ENCODE measurements at regions not wholly inside any gene's neighbourhood (a gene's known extent, or its start where the extent isn't known, plus 50 kb on each side); places are given as distances from the start of the nearest gene placed in this dataset.
"Not testable (repeated sequence)": the region's sequence is repeated elsewhere in the genome, so short reads cannot be mapped to it uniquely, and the experiment has no call there.

DNA sequence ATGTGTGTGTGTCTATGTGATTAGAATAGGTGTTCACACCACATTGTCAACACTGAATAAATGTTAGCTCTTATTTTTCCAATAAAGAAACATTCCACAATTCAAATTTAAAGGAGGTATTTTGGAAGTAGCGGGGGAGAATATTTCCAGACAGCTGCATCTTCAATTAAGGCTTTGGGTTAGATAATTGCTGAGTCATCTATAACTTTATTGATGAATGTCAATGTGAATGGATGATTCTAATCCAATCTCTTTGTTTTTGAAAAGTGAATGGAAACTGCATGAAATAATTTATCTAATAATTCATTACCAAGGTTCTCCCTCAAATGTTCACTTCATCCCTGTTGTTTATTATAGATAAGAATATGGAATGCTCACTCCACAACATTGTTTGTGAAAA is 625.2 kb downstream of the IRS1 start:
- TF ChIP-seq ZNF274 (IDR thresholded peaks at IDR 0.05; ENCODE audit: low read depth, low read length) = no peak
- no peak overlapping the region for H3K4me3 ChIP-seq (ENCODE audit: low read length)

DNA sequence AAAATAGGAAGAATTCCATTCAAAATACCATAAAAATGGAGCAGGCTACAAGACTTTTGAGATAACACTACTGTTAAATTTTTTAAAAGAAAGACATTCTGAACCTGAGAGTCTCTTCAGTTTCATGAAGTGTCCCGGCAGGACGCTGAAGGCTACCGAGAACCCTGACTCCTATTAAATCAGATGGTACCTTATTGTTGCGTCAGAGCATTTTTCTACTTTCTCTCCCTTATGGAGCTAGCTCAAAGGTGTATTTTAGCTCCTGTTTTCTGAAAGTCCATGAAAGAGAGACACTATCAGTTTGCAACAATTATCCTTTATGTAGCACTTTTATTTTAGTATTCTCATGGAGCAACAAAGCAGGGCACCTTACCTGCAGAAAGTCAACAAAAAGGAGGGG is 626.7 kb downstream of the IRS1 start:
- TF ChIP-seq ZNF274 (IDR thresholded peaks at IDR 0.05; ENCODE audit: low read depth, low read length) = no peak
- no peak overlapping the region for H3K4me3 ChIP-seq (ENCODE audit: low read length)

DNA sequence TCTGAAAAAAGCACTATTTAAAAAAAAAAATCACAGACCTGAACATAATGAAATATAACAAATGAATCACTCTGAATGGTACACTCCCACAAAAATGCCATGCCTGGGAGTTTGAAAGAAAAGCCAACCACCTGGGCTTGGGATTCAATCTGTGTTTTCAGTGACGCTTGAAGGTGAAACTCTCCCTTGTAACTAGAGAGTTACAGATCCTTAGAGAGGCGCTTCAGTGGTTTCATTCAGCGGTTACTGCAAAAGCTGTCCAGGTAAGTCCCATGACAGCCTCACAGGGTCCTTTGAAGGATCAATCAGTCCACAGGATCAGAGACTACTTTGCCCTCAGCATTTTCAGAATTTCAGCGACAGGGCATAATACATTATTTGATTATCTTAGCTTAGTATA is 627.3 kb downstream of the IRS1 start:
- no peak overlapping the region for H3K4me3 ChIP-seq (ENCODE audit: low read length)
- no peak for TF ChIP-seq ZNF274 (IDR thresholded peaks at IDR 0.05; ENCODE audit: low read depth, low read length)

DNA sequence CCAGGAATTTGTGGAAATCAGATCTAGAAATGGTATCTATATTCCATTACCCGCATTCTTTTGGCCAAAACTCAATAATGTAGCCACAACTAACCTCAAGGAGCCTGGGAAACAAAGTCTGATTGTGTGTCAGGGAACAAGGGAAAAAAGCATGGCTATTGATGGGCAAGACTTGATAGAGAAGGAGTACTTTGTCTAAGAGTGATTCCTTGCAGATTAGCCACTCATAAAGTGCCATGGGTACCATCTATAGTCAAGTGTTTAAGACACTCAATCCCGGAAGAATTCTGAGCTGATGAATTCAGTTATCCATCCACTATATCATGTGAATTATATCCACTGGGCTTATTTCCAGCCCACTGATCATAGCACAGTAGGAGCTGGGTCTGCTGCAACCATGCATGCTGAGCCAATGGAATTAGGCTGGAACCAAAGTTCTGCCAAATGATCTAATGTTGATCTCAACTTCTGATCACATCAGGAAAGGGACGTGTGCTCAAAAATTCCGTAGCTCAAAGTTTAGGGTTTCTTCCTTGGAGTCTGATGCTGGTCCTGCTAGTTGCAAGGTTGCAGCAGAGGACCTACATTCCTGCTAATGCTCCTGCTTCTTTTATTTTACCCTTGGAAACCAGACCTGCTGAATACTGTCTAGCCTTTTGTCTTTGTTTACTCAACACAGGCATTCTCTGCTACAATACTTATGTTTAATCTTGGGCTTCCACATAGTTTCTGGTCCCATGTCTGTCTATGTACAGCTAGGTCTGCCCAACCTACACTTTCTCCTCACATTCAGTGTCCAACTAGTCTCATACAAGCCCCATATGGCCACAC is 629.7 kb downstream of the IRS1 start:
- H3K4me3 ChIP-seq (ENCODE audit: low read length) = no peak overlapping the region
- no peak for TF ChIP-seq ZNF274 (IDR thresholded peaks at IDR 0.05; ENCODE audit: low read depth, low read length)

DNA sequence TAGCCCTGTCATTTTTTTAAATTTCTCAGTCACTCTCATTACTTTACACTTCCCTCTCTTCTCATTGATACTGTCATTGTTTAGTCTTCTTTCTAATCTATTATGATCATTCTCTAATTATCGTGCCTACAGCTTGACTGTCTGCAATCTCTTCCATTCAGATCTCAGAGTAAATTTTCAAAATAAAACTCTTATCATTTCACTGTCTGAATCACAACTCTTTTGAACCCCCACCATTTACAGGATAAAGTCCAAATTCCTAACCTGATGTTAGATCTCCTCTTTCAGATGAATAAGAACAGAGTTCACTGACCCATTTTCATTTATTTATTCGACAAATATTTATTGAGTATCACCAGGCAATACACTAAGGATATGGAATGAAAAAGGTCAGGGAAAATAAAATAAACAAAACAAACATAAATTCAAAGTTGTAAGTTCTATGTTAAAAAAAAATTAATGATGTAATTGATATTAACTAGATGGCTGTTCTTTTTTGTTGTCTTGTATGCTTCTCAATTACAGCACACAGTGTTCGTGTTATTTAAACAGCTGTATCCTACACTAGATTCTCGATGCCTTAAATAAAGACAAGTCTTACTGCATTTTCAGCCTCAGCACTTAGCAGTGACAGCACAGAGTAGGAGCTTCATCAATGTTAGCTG is 631.0 kb downstream of the IRS1 start:
- TF ChIP-seq ZNF274 (IDR thresholded peaks at IDR 0.05; ENCODE audit: low read depth, low read length) = no peak
- H3K4me3 ChIP-seq (ENCODE audit: low read length) = no peak overlapping the region

DNA sequence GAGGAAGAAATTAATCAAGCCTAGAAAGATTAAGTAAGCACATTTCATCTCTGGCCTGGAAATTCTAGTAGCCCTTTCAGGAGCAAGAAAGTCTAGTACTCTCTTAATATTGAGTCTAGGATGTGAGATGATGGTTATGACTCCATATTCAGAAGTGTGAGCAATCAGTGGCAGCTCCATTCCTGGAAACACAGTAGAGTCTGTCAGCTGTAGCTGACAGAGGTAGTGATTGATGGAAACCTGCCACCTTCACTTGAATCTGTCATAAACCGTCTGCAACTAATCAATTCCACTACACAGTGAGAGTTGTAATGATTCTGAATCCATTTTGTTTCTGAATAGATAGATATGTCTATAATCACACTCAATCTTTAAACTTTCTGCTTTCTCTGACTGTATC is 635.1 kb downstream of the IRS1 start:
- no peak overlapping the region for H3K4me3 ChIP-seq (ENCODE audit: low read length)
- no peak for TF ChIP-seq ZNF274 (IDR thresholded peaks at IDR 0.05; ENCODE audit: low read depth, low read length)

DNA sequence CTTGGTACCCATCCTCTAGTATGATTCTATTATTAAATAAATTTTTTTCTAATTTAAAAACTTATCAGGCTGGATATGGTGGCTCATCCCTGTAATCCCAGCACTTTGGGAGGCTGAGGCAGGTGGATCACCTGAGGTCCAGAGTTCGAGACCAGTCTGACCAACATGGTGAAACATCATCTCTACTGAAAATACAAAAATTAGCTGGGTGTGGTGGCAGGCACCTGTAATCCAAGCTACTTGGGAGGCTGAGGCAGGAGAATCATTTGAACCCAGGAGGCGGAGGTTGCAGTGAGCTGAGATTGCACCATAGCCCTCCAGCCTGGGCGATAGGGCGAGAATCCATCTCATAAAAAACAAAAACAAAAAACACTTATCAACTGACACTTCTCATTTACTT is 639.0 kb downstream of the IRS1 start:
- H3K4me3 ChIP-seq (ENCODE audit: low read length) = not testable (repeated sequence)

DNA sequence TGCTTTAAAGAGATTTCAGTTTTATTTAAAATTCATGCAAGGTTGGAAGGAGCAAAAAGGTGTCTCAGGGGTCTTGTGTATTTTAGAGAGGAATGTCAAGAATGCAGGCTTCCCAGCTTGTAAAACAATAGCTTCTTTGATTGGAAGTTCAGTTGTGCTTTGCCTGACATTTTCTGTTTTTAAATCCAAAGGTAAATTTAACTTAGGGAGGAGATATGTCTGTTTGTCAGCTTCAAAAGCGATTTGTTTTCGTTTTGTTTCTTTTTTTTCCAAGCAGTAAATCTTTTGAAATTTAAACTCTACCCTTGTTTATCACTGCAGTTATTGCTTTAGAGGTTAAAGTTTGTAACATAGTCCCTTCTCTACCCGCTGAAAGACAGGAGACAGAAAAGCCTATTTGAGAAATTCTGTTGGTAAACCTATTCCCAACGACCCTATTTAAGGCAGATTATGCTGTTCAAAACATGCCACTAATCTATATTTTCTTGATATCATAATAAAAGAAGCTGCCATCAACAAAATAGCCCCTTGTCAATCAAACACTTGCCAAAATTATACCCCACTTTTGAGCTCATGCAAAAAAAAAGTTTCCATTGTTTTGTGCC is 639.6 kb downstream of the IRS1 start:
- no peak overlapping the region for H3K4me3 ChIP-seq (ENCODE audit: low read length)
- no peak for TF ChIP-seq ZNF274 (IDR thresholded peaks at IDR 0.05; ENCODE audit: low read depth, low read length)

DNA sequence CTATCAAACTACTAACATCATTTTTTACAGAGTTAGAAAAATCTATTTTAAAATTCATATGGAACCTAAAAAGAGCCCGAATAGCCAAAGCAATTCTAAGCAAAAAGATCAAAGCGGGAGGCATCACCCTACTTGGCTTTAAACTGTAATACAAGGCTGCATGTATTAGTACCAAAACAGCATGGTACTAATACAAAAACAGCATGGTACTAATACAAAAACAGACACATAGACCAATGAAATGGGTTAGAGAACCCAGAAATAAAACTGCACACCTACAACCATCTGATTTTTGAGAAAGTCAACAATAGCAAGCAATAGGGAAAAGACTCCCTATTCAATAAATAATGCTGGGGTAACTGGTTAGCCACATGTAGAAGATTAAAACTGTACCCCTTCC is 640.7 kb downstream of the IRS1 start:
- H3K4me3 ChIP-seq (ENCODE audit: low read length) = no peak overlapping the region
- no peak for TF ChIP-seq ZNF274 (IDR thresholded peaks at IDR 0.05; ENCODE audit: low read depth, low read length)

DNA sequence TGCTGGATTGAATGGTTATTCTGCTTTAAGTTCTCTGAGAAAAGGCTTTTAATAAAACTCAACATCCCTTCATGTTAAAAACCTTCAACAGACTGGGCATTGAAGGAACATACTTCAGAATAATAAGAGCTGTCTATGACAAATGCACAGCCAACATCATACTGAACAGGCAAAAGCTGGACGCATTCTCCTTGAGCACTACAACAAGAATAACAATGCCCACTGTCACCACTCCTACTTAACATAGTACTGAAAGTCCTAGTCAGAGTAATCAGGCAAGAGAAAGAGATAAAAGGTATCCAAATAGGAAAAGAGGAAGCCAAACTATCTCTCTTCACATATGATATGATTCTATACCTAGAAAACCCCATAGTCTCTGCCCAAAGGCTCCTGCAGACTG is 641.4 kb downstream of the IRS1 start:
- H3K4me3 ChIP-seq (ENCODE audit: low read length) = no peak overlapping the region
- TF ChIP-seq ZNF274 (IDR thresholded peaks at IDR 0.05; ENCODE audit: low read depth, low read length) = no peak

DNA sequence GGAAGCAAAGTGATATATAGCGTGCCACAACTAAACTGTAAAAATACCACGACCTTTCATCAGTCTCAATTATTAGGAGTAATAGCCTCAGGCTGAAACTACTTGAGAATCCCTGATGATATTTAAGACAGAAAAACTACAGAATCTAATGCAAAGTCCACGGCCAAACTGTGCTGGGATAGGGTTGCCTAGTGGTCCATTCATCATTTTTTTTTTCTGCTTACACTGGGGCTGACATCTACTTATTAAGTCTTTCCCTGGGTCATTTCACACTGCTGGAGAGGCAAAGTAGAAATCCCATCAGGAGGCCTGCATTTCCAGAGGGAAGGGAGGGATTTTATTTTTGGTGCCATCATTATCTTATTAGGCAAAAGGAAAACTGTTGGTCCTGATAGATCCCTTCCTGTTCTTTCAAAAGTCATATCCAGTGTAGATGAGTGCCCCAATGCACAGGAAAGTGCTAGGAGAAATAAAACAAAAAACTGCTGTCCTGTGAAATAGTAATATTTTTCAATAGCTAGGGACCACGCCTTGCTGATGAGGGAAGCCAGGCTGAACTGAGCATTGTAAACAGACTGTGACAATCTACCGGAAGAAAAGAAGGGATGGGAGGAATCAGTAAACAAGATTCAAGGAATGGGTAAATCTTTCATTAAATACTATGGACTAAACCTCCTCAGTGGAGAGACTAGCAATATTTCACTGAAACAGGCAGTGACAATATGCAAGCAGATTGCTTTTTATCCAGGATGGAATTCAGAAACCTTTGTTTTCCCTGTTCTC is 644.3 kb downstream of the IRS1 start:
- H3K4me3 ChIP-seq (ENCODE audit: low read length) = no peak overlapping the region
- no peak for TF ChIP-seq ZNF274 (IDR thresholded peaks at IDR 0.05; ENCODE audit: low read depth, low read length)

DNA sequence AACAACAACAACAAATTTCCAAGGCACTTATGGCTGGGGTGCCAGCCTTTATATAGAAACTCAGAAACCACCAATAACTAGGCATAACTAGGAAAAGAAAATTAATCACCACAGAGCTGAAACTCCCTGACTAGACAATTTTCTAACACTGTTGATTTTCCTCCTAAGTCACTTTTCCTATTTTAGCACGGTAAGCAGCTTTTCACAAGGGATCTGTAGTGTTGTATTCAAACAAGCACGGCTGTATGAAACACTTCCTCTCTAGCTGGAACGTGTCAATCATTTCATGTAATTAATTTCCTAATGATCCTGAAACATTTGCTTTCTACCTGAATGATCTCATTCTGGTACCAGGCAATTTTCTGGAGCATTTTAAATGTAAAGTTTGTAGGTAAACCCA is 645.0 kb downstream of the IRS1 start:
- TF ChIP-seq ZNF274 (IDR thresholded peaks at IDR 0.05; ENCODE audit: low read depth, low read length) = no peak
- no peak overlapping the region for H3K4me3 ChIP-seq (ENCODE audit: low read length)

DNA sequence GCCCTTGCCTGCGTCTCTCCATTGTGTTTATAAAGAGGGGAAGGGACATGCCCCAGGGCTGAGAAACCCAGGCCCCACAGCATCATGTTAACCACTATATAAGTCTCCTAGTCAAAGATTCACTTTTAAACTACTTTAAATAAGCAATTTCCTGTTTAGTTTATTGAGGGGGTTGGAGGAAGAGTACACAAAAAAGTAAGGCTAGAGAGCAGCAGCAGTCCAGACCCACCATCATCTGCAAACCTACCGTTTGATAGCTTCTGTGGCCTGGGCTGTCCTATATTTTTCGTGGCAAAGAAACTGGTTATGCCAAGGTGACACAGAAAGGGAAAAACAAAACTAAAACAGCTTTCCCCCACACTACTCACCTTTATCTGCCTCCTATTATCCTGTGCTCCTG is 646.1 kb downstream of the IRS1 start:
- no peak for TF ChIP-seq ZNF274 (IDR thresholded peaks at IDR 0.05; ENCODE audit: low read depth, low read length)
- H3K4me3 ChIP-seq (ENCODE audit: low read length) = no peak overlapping the region

DNA sequence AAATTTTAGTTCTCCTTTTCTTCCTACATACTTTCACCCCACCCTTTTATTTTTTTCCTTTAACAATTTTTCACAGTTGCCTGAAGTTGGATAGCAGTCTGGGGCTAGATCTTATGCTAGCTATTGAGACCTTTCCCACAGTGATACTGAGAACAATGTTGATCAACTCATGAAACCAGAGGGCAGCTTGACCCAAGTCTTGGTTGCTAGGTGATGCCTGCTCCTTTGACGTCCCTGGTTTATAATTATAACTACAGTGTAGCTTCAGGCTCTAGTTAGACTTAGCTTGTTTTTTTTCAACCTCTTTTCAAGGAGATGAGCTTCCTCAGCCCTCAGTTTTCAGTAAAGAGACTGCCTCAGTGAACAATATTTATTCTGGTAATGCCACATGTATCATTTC is 648.5 kb downstream of the IRS1 start:
- H3K4me3 ChIP-seq (ENCODE audit: low read length) = no peak overlapping the region
- TF ChIP-seq ZNF274 (IDR thresholded peaks at IDR 0.05; ENCODE audit: low read depth, low read length) = no peak

Measured in GM08714 (cell line).